NB4 (cell line): ENCODE measurements at regions not wholly inside any gene's neighbourhood (a gene's known extent, or its start where the extent isn't known, plus 50 kb on each side); places are given as distances from the start of the nearest gene placed in this dataset.
A peak's percentile ranks its signal among the peaks of the same experiment; 100 is the strongest.

Experiments used
- DNase-seq: peaks from one replicate; pipeline ENCODE4 v3.0.0; 2010; ENCODE audit warnings: low read depth
- H3K4me3 ChIP-seq: one replicate; pipeline ENCODE4 v1.5.1; 2011; ENCODE audit warnings: mild to moderate bottlenecking, low read depth, low read length, moderate library complexity
- CTCF ChIP-seq: IDR thresholded peaks from one replicate; pipeline ENCODE4 v1.5.1; 2012; ENCODE audit warnings: low read depth, low read length
- MYC ChIP-seq: IDR thresholded peaks from 2 replicates; pipeline ENCODE4 v1.6.1; 2011; ENCODE audit warnings: low read depth, low read length
- POLR2A ChIP-seq: IDR thresholded peaks from 2 replicates; pipeline ENCODE4 v1.6.1; 2011; ENCODE audit warnings: mild to moderate bottlenecking; ENCODE audit not compliant: insufficient read length; ENCODE audit errors: extremely low read depth
- TF ChIP-seq, protein P1 (sequence below): IDR thresholded peaks from 2 replicates; pipeline ENCODE4 v1.6.1; 2011; ENCODE audit warnings: low read depth, low read length

DNA sequence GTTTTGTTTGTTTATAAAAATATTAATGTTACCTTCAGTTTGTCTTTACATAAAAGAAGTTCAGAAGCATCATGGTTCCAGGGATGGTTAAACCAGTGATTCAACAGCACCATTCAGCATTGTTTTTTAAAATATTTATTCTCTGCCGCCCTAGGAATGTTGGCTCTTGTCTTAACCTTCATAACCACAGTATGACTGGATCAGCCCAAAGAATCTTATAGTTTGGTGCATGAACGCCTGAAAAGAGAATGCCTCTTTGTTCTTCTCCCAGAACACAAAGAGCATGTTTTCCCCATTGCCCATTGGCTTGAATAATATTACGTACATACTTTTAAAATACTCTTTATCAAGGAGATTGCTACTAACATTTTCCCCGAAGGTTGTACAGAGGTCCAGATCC, 413.4 kb downstream of the ANXA1 start:
- TF ChIP-seq POLR2A, result no peak
- no peak for TF ChIP-seq MYC
- TF ChIP-seq CTCF, result no peak
- TF ChIP-seq, protein P1, sequence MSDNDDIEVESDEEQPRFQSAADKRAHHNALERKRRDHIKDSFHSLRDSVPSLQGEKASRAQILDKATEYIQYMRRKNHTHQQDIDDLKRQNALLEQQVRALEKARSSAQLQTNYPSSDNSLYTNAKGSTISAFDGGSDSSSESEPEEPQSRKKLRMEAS, result no peak
- H3K4me3 ChIP-seq, result no peak overlapping the region
- no peak for DNase-seq

- DNase-seq, result peak; percentile 0
- H3K4me3 ChIP-seq, result no peak overlapping the region
- TF ChIP-seq MYC (no peak), CTCF (no peak), POLR2A (no peak)
- TF ChIP-seq, protein P1, result no peak
Measured at GRCh38 chr9:73565833-73566465, 414.3 kb downstream of the ANXA1 start.

DNA sequence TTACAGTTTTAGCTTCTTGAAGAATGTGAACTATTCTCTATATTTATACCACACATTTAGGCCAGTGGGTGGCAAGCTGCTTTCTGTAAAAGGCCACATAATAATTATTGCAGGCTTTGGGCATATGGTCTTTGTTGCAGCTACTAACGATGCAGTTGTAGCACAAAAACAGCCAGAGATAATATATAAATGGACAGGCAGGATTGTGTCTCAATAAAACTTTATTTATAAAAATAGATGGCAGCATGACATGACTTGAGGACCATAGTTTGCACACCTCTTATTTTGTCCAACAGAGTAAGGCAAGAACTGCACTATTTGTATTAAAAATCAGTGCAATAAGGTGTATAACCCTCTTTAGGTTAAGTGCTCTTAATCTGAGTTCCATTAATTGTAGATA, 415.0 kb downstream of the ANXA1 start:
- TF ChIP-seq, protein P1, result no peak
- TF ChIP-seq MYC (no peak), POLR2A (no peak), CTCF (no peak)
- H3K4me3 ChIP-seq, result no peak overlapping the region
- no peak for DNase-seq

GRCh38 chr9:73573235-73573634, 421.6 kb downstream of the ANXA1 start:
- H3K4me3 ChIP-seq, result no peak overlapping the region
- TF ChIP-seq, protein P1, result no peak
- TF ChIP-seq POLR2A, result no peak
- no peak for TF ChIP-seq MYC
- no peak for TF ChIP-seq CTCF
- no peak for DNase-seq

- no peak overlapping the region for H3K4me3 ChIP-seq
- no peak for TF ChIP-seq MYC
- TF ChIP-seq, protein P1, result no peak
- no peak for DNase-seq
Measured at GRCh38 chr9:73575101-73576060, 423.7 kb downstream of the ANXA1 start.

GRCh38 chr9:73577848-73578247, 426.2 kb downstream of the ANXA1 start:
- H3K4me3 ChIP-seq, result no peak overlapping the region
- no peak for DNase-seq
- TF ChIP-seq POLR2A, result no peak
- TF ChIP-seq, protein P1, result no peak
- no peak for TF ChIP-seq CTCF
- TF ChIP-seq MYC, result no peak
